Parathyroid adenoma (tissue), 2 donors: ENCODE measurements at regions not wholly inside any gene's neighbourhood (a gene's known extent, or its start where the extent isn't known, plus 50 kb on each side); places are given as distances from the start of the nearest gene placed in this dataset.

Experiments used
- H2AFZ ChIP-seq: fragments of 300-600 bp; sonication (generic); one replicate; pipeline ENCODE4 v1.7.0; 2017; ENCODE audit warnings: antibody characterized with exemption, mild to moderate bottlenecking
- H3K27ac ChIP-seq: fragments of 300-600 bp; sonication (generic); one replicate; pipeline ENCODE4 v1.7.0; 2017
- H3K27me3 ChIP-seq: fragments of 300-600 bp; sonication (generic); one replicate; pipeline ENCODE4 v1.7.0; 2017; ENCODE audit warnings: low read length; ENCODE audit not compliant: control insufficient read depth, insufficient read depth
- H3K36me3 ChIP-seq: fragments of 300-600 bp; sonication (generic); one replicate; pipeline ENCODE4 v1.7.0; 2017; ENCODE audit warnings: low read length; ENCODE audit not compliant: control insufficient read depth, insufficient read depth
- H3K4me1 ChIP-seq: fragments of 300-600 bp; sonication (generic); one replicate; pipeline ENCODE4 v1.7.0; 2017; ENCODE audit warnings: control low read depth
- H3K4me2 ChIP-seq: fragments of 300-600 bp; sonication (generic); one replicate; pipeline ENCODE4 v1.7.0; 2017; ENCODE audit warnings: low read length
- H3K4me3 ChIP-seq: fragments of 300-600 bp; sonication (generic); one replicate; pipeline ENCODE4 v1.7.0; 2017; ENCODE audit warnings: low read depth, low read length
- H3K79me2 ChIP-seq: fragments of 300-600 bp; sonication (generic); one replicate; pipeline ENCODE4 v1.7.0; 2017; ENCODE audit warnings: control low read depth
- H3K9ac ChIP-seq: fragments of 300-600 bp; sonication (generic); one replicate; pipeline ENCODE4 v1.7.0; 2017; ENCODE audit warnings: mild to moderate bottlenecking
- H3K9me3 ChIP-seq: fragments of 300-600 bp; sonication (generic); one replicate; pipeline ENCODE4 v1.7.0; 2017; ENCODE audit warnings: low read length; ENCODE audit not compliant: control insufficient read depth
- TF ChIP-seq, protein P1 (sequence below): fragments of 300-600 bp; sonication (generic); IDR thresholded peaks from one replicate; pipeline ENCODE4 v1.7.0; 2017; ENCODE audit warnings: antibody characterized with exemption, mild to moderate bottlenecking
- donor health status: primary hyperparathyroidism.

DNA sequence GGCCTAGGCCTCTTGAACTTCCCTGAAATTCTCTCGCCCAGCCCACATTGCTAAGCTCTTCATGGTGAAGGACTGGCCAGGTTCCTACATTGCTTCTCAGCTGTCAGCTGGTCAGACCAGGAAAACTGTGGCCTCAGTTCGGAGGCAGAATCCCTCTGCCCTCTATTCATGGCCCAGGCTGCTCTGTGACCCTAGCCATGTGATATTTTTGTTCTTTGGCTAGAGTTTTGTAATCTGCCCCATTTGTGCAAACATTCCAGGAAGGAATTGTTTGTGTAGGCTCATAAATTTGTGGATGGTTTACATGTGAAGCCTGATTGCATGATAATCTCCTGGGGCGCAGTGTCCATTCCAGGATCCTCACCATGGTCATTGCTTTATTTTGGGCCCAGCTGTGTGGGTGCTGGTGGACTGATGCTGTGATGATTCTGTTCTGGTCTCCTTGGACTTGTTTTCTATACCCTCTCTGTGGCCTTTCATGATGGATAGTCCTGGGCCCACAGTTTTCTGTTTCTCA lies 149.1 kb upstream of the E2F8 start:
- no peak overlapping the region for H3K4me3 ChIP-seq
- no peaks in the 10 kb centered on the region for H3K36me3 ChIP-seq
- no peaks in the 10 kb centered on the region for H3K9me3 ChIP-seq
- no peak overlapping the region for H3K4me2 ChIP-seq
- H3K9ac ChIP-seq: no peak overlapping the region
- TF ChIP-seq, protein P1, sequence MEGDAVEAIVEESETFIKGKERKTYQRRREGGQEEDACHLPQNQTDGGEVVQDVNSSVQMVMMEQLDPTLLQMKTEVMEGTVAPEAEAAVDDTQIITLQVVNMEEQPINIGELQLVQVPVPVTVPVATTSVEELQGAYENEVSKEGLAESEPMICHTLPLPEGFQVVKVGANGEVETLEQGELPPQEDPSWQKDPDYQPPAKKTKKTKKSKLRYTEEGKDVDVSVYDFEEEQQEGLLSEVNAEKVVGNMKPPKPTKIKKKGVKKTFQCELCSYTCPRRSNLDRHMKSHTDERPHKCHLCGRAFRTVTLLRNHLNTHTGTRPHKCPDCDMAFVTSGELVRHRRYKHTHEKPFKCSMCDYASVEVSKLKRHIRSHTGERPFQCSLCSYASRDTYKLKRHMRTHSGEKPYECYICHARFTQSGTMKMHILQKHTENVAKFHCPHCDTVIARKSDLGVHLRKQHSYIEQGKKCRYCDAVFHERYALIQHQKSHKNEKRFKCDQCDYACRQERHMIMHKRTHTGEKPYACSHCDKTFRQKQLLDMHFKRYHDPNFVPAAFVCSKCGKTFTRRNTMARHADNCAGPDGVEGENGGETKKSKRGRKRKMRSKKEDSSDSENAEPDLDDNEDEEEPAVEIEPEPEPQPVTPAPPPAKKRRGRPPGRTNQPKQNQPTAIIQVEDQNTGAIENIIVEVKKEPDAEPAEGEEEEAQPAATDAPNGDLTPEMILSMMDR: no peak
- no peak overlapping the region for H3K27ac ChIP-seq
- no peaks in the 10 kb centered on the region for H3K4me1 ChIP-seq
- no peaks in the 10 kb centered on the region for H3K79me2 ChIP-seq
- H3K27me3 ChIP-seq: no peaks in the 10 kb centered on the region
- no peak overlapping the region for H2AFZ ChIP-seq

DNA sequence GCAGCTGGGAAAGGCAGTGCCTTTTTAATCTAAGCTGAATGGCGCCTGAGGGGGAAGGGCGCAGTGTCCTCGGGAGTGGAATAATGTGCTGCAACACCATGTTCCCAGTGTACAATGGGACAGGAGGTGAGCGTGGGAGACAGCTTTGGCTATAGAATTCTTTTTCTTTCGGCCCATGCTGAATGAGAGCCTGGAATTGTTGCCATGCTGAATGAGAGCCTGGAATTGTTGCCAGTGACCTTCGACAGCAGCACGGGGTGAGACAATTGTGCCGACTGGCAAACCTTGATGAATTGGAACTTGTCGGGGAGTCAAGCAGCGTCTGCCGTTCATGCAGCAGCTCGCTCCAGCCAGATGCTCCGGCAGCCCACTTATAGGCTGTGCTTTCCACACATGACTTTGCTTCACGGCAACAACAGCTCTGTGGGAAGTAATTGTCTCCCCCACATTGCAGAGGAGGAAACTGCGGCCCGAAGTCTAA lies 141.4 kb upstream of the E2F8 start:
- H3K9ac ChIP-seq: no peak overlapping the region
- TF ChIP-seq, protein P1: no peak
- H3K36me3 ChIP-seq: no peaks in the 10 kb centered on the region
- H3K79me2 ChIP-seq: no peaks in the 10 kb centered on the region
- H3K4me1 ChIP-seq: no peaks in the 10 kb centered on the region
- H3K9me3 ChIP-seq: no peaks in the 10 kb centered on the region
- H3K4me3 ChIP-seq: no peak overlapping the region
- no peak overlapping the region for H2AFZ ChIP-seq
- no peak overlapping the region for H3K27ac ChIP-seq
- no peak overlapping the region for H3K4me2 ChIP-seq
- no peaks in the 10 kb centered on the region for H3K27me3 ChIP-seq

DNA sequence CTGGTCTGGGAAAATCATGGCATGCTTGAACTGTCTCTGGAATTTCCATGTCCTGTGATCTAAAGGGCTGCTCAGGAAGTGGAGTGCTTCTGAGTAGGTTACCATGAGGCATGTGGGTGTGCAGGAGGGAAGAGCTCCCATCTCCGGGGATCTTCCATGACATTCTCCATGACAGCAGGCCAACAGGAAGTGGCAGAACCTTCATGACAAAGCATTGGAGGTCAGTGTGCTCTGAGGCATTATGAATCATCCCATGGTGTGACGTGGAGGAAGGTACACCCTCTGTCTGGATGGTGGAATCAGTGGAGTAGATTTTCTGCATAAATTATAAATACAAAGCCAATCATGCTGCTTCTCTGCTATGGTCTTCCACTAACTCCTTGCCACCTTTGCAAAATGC lies 139.6 kb upstream of the E2F8 start:
- H3K4me2 ChIP-seq: no peak overlapping the region
- H3K27ac ChIP-seq: no peak overlapping the region
- no peaks in the 10 kb centered on the region for H3K4me1 ChIP-seq
- TF ChIP-seq, protein P1: no peak
- H3K9ac ChIP-seq: no peak overlapping the region
- no peaks in the 10 kb centered on the region for H3K36me3 ChIP-seq
- H3K79me2 ChIP-seq: no peaks in the 10 kb centered on the region
- H3K9me3 ChIP-seq: no peaks in the 10 kb centered on the region
- no peak overlapping the region for H3K4me3 ChIP-seq
- H2AFZ ChIP-seq: no peak overlapping the region
- H3K27me3 ChIP-seq: no peaks in the 10 kb centered on the region

DNA sequence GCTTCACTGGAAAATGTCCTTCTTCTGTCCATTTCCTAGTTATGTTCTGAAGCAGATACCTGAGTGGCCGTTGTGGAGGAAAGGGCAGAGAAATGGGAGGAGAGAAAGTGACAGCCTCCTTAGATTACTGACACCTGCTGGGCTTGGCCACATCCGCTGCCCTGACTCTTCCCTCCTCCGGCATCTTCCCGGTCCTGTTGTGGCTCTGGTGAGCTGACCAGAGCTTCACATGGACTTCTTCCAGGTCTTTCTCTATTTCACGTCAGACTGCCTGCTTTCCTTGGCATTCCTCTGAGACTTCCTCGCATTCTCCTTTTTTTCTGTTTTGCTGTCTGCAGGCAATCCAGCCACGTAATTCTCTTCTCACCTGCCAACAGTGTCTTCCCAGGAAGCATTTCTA lies 138.7 kb upstream of the E2F8 start:
- Histone ChIP-seq H2AFZ (no peak overlapping the region), H3K79me2 (no peaks in the 10 kb centered on the region), H3K9me3 (no peaks in the 10 kb centered on the region), H3K9ac (no peak overlapping the region), H3K36me3 (no peaks in the 10 kb centered on the region), H3K27ac (no peak overlapping the region), H3K4me1 (no peaks in the 10 kb centered on the region), H3K4me2 (no peak overlapping the region), H3K4me3 (no peak overlapping the region), H3K27me3 (no peaks in the 10 kb centered on the region)
- TF ChIP-seq, protein P1: no peak

DNA sequence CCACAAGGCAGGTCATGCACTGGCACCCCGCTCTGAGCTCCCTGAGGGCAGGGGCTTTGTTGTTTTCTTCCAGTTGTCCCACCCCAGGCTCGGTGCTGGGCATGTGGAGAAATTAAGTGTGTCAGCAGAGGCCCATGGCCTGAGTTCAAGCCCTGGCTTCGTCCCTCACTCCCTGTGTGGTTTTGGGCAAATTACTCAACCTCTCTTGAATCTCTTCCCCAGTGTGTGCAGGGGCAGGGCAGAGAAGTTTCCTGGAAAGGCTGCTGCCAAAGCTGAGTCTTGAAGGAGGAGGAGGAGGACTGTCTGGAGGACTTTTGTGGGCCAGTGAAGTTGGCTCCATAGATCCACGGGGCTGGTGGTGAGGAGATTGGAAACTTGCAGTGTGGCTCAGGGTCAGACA lies 138.1 kb upstream of the E2F8 start:
- TF ChIP-seq, protein P1: no peak

More for the DNA sequence above, 138.1 kb upstream of the E2F8 start:
- no peak overlapping the region for H3K27ac ChIP-seq
- no peak overlapping the region for H3K4me2 ChIP-seq
- H3K9me3 ChIP-seq: no peaks in the 10 kb centered on the region
- no peak overlapping the region for H2AFZ ChIP-seq
- H3K27me3 ChIP-seq: no peaks in the 10 kb centered on the region
- no peak overlapping the region for H3K9ac ChIP-seq
- no peaks in the 10 kb centered on the region for H3K4me1 ChIP-seq
- no peaks in the 10 kb centered on the region for H3K36me3 ChIP-seq
- no peaks in the 10 kb centered on the region for H3K79me2 ChIP-seq
- no peak overlapping the region for H3K4me3 ChIP-seq
